ENCODE measurements at regions not wholly inside any gene's neighbourhood (a gene's known extent, or its start where the extent isn't known, plus 50 kb on each side); places are given as distances from the start of the nearest gene placed in this dataset.

DNA sequence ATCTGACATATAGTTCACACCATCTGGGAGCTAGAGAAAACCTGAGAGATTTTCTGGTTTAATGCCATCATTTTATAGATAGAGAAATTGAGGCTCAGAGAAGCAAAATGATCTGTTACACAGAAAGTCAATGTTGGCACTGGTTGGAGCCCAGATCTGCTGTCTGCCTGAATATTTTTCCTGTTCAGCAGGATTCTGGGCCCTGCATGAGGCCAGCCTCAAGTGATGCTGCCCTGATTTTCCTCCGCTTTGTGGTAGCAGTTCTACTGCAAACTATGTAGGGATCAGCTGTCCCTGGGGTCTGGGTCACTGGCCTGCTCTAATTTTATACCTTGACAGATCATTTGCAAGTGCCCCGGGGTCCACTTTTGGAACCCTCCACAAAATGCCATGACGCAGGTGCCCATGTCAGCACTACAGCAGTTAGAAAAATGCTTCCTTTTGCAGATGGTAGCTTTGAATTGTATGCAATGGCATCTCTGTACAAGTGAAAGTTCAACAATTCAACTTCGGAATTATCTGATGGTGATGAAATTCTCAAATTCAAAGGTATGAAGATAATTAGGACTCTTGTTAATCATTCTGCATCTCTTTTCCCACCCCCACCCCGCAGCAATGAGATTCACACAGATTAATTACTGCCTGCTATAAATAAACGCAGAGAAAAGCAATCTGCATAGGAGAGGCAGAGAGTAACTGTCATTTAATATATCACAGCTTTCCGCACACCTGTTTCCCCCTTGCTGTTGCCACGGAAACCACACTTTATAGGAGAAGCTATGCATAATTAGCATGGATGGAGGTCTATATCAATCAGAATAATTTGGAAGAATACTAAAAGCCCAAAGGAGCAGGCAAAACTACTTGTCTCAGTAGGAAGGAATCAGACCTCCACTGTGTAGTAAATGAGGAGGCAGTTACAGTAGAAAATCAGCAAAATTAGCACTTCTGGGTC, 222.6 kb downstream of the PDCD6IP start:
- Histone ChIP-seq H3K27ac (no peak overlapping the region), H3K27me3 (ENCODE audit: insufficient read depth, low read depth) (no peaks in the 10 kb centered on the region), H3K36me3 (ENCODE audit: insufficient read depth) (no peaks in the 10 kb centered on the region), H4K20me1 (ENCODE audit: insufficient read depth) (no peaks in the 10 kb centered on the region), H3K9ac (no peak overlapping the region), H3K4me1 (ENCODE audit: low read depth, poor library complexity, severe bottlenecking) (no peaks in the 10 kb centered on the region), H3K4me2 (no peak overlapping the region), H2AFZ (ENCODE audit: low read depth) (no peak overlapping the region), H3K4me3 (IDR thresholded peaks at IDR 0.05; ENCODE audit: insufficient read depth, low read depth, low read length) (no peak overlapping the region), H3K79me2 (ENCODE audit: insufficient read depth, low read depth) (no peaks in the 10 kb centered on the region)
- TF ChIP-seq, protein P1, sequence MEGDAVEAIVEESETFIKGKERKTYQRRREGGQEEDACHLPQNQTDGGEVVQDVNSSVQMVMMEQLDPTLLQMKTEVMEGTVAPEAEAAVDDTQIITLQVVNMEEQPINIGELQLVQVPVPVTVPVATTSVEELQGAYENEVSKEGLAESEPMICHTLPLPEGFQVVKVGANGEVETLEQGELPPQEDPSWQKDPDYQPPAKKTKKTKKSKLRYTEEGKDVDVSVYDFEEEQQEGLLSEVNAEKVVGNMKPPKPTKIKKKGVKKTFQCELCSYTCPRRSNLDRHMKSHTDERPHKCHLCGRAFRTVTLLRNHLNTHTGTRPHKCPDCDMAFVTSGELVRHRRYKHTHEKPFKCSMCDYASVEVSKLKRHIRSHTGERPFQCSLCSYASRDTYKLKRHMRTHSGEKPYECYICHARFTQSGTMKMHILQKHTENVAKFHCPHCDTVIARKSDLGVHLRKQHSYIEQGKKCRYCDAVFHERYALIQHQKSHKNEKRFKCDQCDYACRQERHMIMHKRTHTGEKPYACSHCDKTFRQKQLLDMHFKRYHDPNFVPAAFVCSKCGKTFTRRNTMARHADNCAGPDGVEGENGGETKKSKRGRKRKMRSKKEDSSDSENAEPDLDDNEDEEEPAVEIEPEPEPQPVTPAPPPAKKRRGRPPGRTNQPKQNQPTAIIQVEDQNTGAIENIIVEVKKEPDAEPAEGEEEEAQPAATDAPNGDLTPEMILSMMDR (conservative IDR thresholded peaks at IDR 0.05; ENCODE audit: low read depth, low read length) = no peak

DNA sequence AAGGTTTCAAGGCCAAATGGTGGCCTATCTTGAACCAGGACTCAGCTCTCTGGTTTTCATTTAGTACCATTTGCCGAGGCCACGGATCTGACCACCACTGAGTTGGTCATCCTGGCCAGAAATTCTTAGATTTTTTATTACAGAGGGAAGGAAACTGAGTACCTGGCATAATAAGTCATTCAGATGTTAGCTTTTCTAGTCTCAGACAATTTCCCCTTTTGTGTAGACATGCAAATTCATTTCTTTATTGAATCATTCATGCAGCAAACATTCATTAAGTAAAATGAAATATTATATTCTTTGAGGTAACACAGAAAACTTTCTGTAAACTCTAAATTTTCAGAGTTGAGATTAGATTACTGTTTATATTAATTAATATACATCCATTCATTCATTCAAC, 223.7 kb downstream of the PDCD6IP start:
- H3K4me3 ChIP-seq (IDR thresholded peaks at IDR 0.05; ENCODE audit: insufficient read depth, low read depth, low read length) = no peak overlapping the region
- no peak overlapping the region for H3K27ac ChIP-seq
- no peaks in the 10 kb centered on the region for H3K36me3 ChIP-seq (ENCODE audit: insufficient read depth)
- H3K4me2 ChIP-seq = no peak overlapping the region
- H3K4me1 ChIP-seq (ENCODE audit: low read depth, poor library complexity, severe bottlenecking) = no peaks in the 10 kb centered on the region
- no peaks in the 10 kb centered on the region for H3K27me3 ChIP-seq (ENCODE audit: insufficient read depth, low read depth)
- TF ChIP-seq, protein P1 (conservative IDR thresholded peaks at IDR 0.05; ENCODE audit: low read depth, low read length) = no peak
- no peaks in the 10 kb centered on the region for H3K79me2 ChIP-seq (ENCODE audit: insufficient read depth, low read depth)
- H2AFZ ChIP-seq (ENCODE audit: low read depth) = no peak overlapping the region
- no peak overlapping the region for H3K9ac ChIP-seq
- H4K20me1 ChIP-seq (ENCODE audit: insufficient read depth) = no peaks in the 10 kb centered on the region

DNA sequence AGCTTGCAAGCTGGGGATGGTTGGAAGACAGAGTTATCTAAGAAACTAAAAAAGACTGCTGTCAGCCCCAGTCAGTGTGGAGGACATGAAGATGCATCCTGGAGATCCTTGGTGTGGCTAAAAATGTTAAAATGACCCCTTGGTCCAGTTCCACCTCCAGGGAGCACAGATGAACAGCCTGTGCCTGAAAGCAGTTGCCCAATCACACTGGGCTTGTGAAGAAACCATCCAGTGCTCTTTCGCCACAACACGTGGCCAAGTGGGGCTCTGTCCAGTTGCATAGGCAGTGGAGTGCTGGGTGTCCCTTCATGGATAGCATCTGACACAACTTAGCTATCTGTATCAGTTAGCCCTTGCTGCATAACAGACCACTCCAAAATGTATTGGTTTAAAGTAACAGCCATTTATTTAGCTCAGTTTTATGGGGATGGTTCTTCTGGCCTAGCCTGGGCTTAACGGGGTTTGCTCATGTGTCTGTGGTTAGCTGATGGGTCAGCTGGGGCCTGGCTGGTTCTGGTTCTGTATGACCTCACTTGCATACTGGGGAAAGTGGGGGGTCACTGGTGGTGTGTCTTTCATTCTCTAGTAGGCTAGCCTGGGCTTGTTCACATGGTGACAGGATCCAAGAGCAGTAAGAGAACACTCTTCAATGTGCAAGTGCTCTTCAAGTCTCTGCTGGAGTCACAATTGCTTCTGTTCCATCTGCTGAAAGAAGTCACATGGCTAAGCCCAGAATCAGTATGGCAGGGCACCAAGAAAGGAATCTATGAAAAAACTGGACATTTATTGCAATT, 226.2 kb downstream of the PDCD6IP start:
- Histone ChIP-seq H3K79me2 (ENCODE audit: insufficient read depth, low read depth) (no peaks in the 10 kb centered on the region), H3K4me2 (no peak overlapping the region), H3K36me3 (ENCODE audit: insufficient read depth) (no peaks in the 10 kb centered on the region), H2AFZ (ENCODE audit: low read depth) (no peak overlapping the region), H3K4me3 (IDR thresholded peaks at IDR 0.05; ENCODE audit: insufficient read depth, low read depth, low read length) (no peak overlapping the region), H3K4me1 (ENCODE audit: low read depth, poor library complexity, severe bottlenecking) (no peaks in the 10 kb centered on the region), H4K20me1 (ENCODE audit: insufficient read depth) (no peaks in the 10 kb centered on the region), H3K27ac (no peak overlapping the region), H3K9ac (no peak overlapping the region), H3K27me3 (ENCODE audit: insufficient read depth, low read depth) (no peaks in the 10 kb centered on the region)
- TF ChIP-seq, protein P1 (conservative IDR thresholded peaks at IDR 0.05; ENCODE audit: low read depth, low read length) = no peak

DNA sequence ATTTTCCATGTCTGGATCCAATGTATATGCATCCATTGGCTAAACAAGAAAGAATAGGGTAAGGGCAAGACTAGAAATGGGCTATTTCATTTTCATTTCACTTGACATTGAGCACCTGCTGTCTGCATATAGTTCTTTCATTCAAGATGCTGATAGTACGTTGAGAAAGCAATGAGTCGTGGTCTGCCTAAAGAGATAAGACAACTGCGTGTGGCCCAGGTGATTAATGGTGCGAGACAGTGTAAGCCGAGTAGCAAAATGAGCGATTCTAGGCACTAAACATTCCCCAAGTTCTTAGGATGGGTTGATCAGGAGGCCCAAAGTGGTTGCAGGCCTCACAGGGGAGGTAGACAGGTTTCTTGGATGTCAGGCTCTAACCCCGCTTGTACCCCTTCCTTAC, 235.4 kb downstream of the PDCD6IP start:
- Histone ChIP-seq H2AFZ (ENCODE audit: low read depth) (no peak overlapping the region), H3K79me2 (ENCODE audit: insufficient read depth, low read depth) (no peaks in the 10 kb centered on the region), H3K27me3 (ENCODE audit: insufficient read depth, low read depth) (no peaks in the 10 kb centered on the region), H3K4me3 (IDR thresholded peaks at IDR 0.05; ENCODE audit: insufficient read depth, low read depth, low read length) (no peak overlapping the region), H3K9ac (no peak overlapping the region), H3K36me3 (ENCODE audit: insufficient read depth) (no peaks in the 10 kb centered on the region), H3K4me1 (ENCODE audit: low read depth, poor library complexity, severe bottlenecking) (no peaks in the 10 kb centered on the region), H3K27ac (no peak overlapping the region), H3K4me2 (no peak overlapping the region), H4K20me1 (ENCODE audit: insufficient read depth) (no peaks in the 10 kb centered on the region)
- TF ChIP-seq, protein P1 (conservative IDR thresholded peaks at IDR 0.05; ENCODE audit: low read depth, low read length) = no peak

All from KMS-11 (cell line).